C4-2B (cell line): ENCODE measurements at regions not wholly inside any gene's neighbourhood (a gene's known extent, or its start where the extent isn't known, plus 50 kb on each side); places are given as distances from the start of the nearest gene placed in this dataset.
"Not testable (repeated sequence)": the region's sequence is repeated elsewhere in the genome, so short reads cannot be mapped to it uniquely, and the experiment has no call there.

Source experiments
- CTCF ChIP-seq: fragments of 450-650 bp; conservative IDR thresholded peaks from 2 replicates; pipeline ENCODE4 v1.5.1; 2017; ENCODE audit warnings: mild to moderate bottlenecking
- ZFX ChIP-seq: fragments of 450-650 bp; IDR thresholded peaks from 2 replicates; pipeline ENCODE4 v1.6.1; 2017

GRCh38 chr2:100714396-100715010 is 105.4 kb upstream of the NPAS2 start:
- TF ChIP-seq ZFX, CTCF: not testable (repeated sequence)
